ENCODE measurements at regions not wholly inside any gene's neighbourhood (a gene's known extent, or its start where the extent isn't known, plus 50 kb on each side); places are given as distances from the start of the nearest gene placed in this dataset.
"Not testable (repeated sequence)": the region's sequence is repeated elsewhere in the genome, so short reads cannot be mapped to it uniquely, and the experiment has no call there.

GRCh38 chr5:66368811-66369210 is 224.7 kb downstream of the SREK1 start:
- Histone ChIP-seq H3K27me3 (peaks cover 0 to 2% (median 0%) of the 10 kb centered on the region in 4 donors), H3K9me3 (no peaks in the 10 kb centered on the region), H3K4me3 (no peak overlapping the region), H3K4me1 (peaks cover 0 to 6% (median 0%) of the 10 kb centered on the region in 4 donors), H3K36me3 (no peaks in the 10 kb centered on the region), H3K27ac (replicated peaks in 1 of 4) (no peak overlapping the region)
- 91% methylated on average over 2 of the region's 2 CpGs for WGBS
- intact Hi-C loops (cut with DNase I), result no loop called here
- TF ChIP-seq POLR2AphosphoS5 (IDR thresholded peaks at IDR 0.05), result no peak
- TF ChIP-seq EP300 (IDR thresholded peaks at IDR 0.05), result no peak
- no peak for TF ChIP-seq POLR2A (IDR thresholded peaks at IDR 0.05; ENCODE audit: low read depth)
- no peak for TF ChIP-seq CTCF (IDR thresholded peaks at IDR 0.05)
- DNase-seq (ENCODE audit: extremely low spot score), result no peak

- no peak for DNase-seq (ENCODE audit: extremely low spot score)
- intact Hi-C loops (cut with DNase I), result no loop called here
- Histone ChIP-seq H3K4me3 (no peak overlapping the region), H3K9me3 (peaks cover 0 to 9% (median 0%) of the 10 kb centered on the region in 4 donors), H3K27me3 (no peaks in the 10 kb centered on the region), H3K27ac (replicated peaks in 1 of 4) (no peak overlapping the region), H3K36me3 (no peaks in the 10 kb centered on the region), H3K4me1 (peaks cover 0 to 3% (median 0%) of the 10 kb centered on the region in 4 donors)
- TF ChIP-seq POLR2A (IDR thresholded peaks at IDR 0.05; ENCODE audit: low read depth) (no peak), POLR2AphosphoS5 (IDR thresholded peaks at IDR 0.05) (no peak), EP300 (IDR thresholded peaks at IDR 0.05) (no peak), CTCF (IDR thresholded peaks at IDR 0.05) (no peak)
Measured at GRCh38 chr5:66377747-66378146, 218.4 kb upstream of the MAST4 start.

GRCh38 chr5:66378407-66378806 is 217.8 kb upstream of the MAST4 start:
- WGBS, result 78% methylated on average over 1 of the region's 1 CpG
- no peak overlapping the region for H3K27ac ChIP-seq (replicated peaks in 1 of 4)
- intact Hi-C loops (cut with DNase I), result no loop called here
- no peak overlapping the region for H3K4me3 ChIP-seq
- H3K27me3 ChIP-seq, result no peaks in the 10 kb centered on the region
- peaks cover 0 to 9% (median 0%) of the 10 kb centered on the region in 4 donors for H3K9me3 ChIP-seq
- DNase-seq (ENCODE audit: extremely low spot score), result peak; percentile 14
- no peaks in the 10 kb centered on the region for H3K36me3 ChIP-seq
- TF ChIP-seq POLR2A (IDR thresholded peaks at IDR 0.05; ENCODE audit: low read depth) (no peak), EP300 (IDR thresholded peaks at IDR 0.05) (no peak), CTCF (IDR thresholded peaks at IDR 0.05) (no peak), POLR2AphosphoS5 (IDR thresholded peaks at IDR 0.05) (no peak)
- peaks cover 0 to 3% (median 0%) of the 10 kb centered on the region in 4 donors for H3K4me1 ChIP-seq

GRCh38 chr5:66382152-66382551 is 214.0 kb upstream of the MAST4 start:
- H3K36me3 ChIP-seq, result no peaks in the 10 kb centered on the region
- no peaks in the 10 kb centered on the region for H3K4me1 ChIP-seq
- no peak for TF ChIP-seq EP300 (IDR thresholded peaks at IDR 0.05)
- TF ChIP-seq POLR2AphosphoS5 (IDR thresholded peaks at IDR 0.05), result no peak
- no peak for TF ChIP-seq CTCF (IDR thresholded peaks at IDR 0.05)
- no peak for TF ChIP-seq POLR2A (IDR thresholded peaks at IDR 0.05; ENCODE audit: low read depth)
- no peak for DNase-seq (ENCODE audit: extremely low spot score)
- no peaks in the 10 kb centered on the region for H3K27me3 ChIP-seq
- intact Hi-C loops (cut with DNase I), result no loop called here
- WGBS, result 83% methylated on average over 3 of the region's 3 CpGs
- no peak overlapping the region for H3K27ac ChIP-seq (replicated peaks in 1 of 4)
- H3K9me3 ChIP-seq, result peaks cover 0 to 9% (median 0%) of the 10 kb centered on the region in 4 donors
- no peak overlapping the region for H3K4me3 ChIP-seq

GRCh38 chr5:66405145-66405544 is 191.0 kb upstream of the MAST4 start:
- H3K9me3 ChIP-seq; H3K4me3 ChIP-seq; H3K27ac ChIP-seq (replicated peaks in 1 of 4); H3K27me3 ChIP-seq; H3K4me1 ChIP-seq; intact Hi-C loops (cut with DNase I); DNase-seq (ENCODE audit: extremely low spot score): not testable (repeated sequence)
- H3K36me3 ChIP-seq, result peaks cover 0 to 24% (median 0%) of the 10 kb centered on the region in 4 donors
- 70% methylated on average over 1 of the region's 3 CpGs for WGBS
